T47D (cell line): ENCODE measurements at regions not wholly inside any gene's neighbourhood (a gene's known extent, or its start where the extent isn't known, plus 50 kb on each side); places are given as distances from the start of the nearest gene placed in this dataset.

Experiments used
- DNase-seq, 2 experiments: peaks; one replicate each; pipeline versions ENCODE4 v3.0.0 to v3.0.0-alpha.2; 2011 to 2012; ENCODE audit warnings: low read depth in 1 of 2, low spot score in 1 of 2
- JUND ChIP-seq: IDR thresholded peaks from 2 replicates; pipeline ENCODE4 v1.6.1; 2012; ENCODE audit warnings: low read depth
- in situ Hi-C: cut with HindIII; loops from 2 replicates; pipeline ENCODE4 v1.10.0; 2016; ENCODE audit warnings: low sequenced_read_pairs, low pct_unique_long_range_greater_than_20kb

GRCh38 chr16:51734220-51734619, 583.1 kb upstream of the SALL1 start:
- no peak for TF ChIP-seq JUND
- in situ Hi-C loops, result no loop called here
- DNase-seq, result no peak

- TF ChIP-seq JUND, result no peak
- in situ Hi-C loops, result no loop called here
- DNase-seq, result no peak
Observed at GRCh38 chr16:51733181-51733580, 582.1 kb upstream of the SALL1 start.

GRCh38 chr16:51731160-51731559, 580.1 kb upstream of the SALL1 start:
- no peak for TF ChIP-seq JUND
- DNase-seq, result no peak
- in situ Hi-C loops, result no loop called here

DNA sequence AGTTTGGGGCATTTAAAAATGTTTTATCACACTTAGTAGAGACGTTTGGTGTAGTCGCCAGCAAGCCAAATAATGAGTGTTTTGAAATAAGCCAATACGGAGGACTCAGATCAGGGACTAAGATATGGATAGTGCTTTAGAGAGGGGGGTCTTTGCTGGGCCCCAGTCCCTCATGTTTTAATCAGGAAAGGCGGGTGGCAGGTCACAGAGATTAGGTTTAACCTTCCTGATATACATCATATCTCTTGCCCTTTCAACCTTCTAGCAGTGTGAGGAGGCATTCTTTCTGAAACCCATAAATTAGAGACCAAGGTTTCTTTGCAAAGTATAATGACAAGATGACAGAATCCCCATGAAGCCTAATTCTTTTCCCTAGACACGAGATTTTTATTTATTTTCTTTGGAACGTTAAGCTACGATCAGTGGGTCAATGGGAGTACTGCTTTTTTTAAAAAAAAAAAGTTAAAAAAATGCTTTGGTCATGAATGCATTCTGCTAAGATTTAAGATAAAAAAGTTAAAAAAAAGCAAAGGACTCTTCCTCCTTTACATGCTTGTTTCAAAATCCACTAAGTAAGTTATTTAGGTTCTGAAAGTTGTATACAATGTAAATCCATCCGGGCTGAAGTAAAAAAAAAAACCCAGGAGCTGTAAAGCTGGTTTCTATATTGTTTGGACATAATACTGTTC, 572.1 kb upstream of the SALL1 start:
- no peak for DNase-seq
- no peak for TF ChIP-seq JUND
- in situ Hi-C loops, result no loop called here

DNA sequence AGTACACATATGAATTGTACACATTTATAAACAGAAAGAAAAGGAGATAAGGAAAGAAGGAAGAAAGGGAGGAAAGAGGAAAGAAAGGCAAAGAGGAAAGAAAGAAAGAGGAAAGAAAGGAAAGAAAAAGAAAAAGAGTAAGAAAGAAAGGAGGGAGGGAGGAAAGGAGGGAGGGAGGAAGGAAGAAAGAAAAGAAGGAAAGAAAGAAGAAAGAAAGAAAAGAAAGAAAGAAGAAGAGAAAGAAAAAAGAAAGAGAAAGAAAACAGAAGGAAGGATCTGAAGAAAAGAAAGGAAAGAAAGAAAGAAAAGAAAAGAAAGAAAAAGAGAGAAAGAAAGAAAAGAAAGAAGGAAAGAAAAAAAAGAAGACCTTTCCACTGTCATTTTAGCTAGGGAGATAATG, 571.4 kb upstream of the SALL1 start:
- no peak for DNase-seq
- TF ChIP-seq JUND, result no peak
- in situ Hi-C loops, result no loop called here

DNA sequence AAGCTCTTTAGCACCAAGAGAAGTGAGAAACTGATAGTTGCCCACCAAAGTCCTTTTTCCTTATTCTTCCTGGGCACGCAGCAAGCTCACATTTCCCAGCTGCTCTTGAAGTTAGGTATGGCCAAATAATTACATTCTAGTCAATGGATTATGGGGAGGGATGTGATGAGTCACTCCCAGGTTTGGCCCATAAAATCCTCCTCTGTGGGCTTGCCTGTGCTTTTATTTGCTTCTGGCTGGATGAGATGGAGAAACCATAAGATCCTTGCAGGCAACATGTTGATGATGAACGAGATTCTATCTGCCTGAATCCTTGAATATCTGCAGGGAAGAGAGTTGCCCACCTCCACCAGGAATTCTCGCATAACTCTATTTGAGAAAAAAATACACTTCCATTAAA, 568.3 kb upstream of the SALL1 start:
- in situ Hi-C loops, result no loop called here
- no peak for TF ChIP-seq JUND
- DNase-seq, result no peak

DNA sequence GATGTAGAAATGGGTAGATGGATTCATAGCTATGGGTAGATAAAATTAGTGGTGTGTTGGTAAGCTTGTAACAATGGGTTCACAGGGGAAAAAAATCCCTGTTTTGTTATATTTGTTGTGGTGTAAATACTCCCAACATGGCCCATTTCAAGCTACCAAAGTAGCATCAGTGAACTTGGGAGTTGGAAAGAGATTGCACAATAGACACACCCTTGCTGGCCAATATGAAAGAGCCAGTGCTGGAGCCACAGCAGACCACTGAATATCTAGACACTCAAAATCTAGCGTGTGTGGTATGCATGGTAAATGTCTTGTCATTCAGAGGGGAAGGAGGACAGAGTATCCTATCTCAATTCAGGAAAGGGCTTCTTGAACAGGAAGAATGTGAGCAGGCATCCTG, 565.1 kb upstream of the SALL1 start:
- in situ Hi-C loops, result no loop called here
- no peak for TF ChIP-seq JUND
- DNase-seq, result no peak

- no peak for DNase-seq
- in situ Hi-C loops, result no loop called here
- TF ChIP-seq JUND, result no peak
Observed at GRCh38 chr16:51713502-51713901, 562.4 kb upstream of the SALL1 start.

DNA sequence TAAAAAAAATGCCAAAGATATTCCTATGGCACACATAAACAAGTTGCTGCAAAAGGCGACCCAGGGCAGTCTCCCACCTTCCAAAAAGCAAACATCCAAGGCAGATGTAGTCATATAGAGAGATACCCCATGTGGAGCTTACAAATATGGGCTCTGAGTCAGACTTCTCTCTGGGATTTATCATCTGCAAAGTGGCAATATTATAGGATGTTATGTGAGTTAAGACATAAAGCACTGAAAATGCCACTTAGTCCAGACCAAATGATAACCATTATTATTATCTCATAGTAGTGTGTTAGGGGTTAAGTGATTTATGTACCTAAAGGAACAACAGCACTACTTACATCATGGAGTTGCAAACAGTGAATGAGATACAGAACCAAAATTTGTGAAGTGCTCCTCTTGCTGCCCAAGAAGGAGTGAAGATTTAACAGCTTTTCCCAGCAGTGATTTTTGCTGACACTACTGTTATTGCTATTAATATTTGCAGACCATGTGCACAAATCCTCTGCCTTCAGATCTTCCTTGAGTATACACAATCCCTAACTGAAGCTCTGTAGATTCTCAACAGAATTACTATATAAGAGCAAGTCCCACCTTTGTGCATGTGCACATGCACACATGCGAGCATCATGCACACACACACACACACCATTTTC, 560.0 kb upstream of the SALL1 start:
- in situ Hi-C loops, result no loop called here
- no peak for DNase-seq
- TF ChIP-seq JUND, result no peak

GRCh38 chr16:51710186-51710585, 559.1 kb upstream of the SALL1 start:
- in situ Hi-C loops, result no loop called here
- TF ChIP-seq JUND, result no peak
- DNase-seq, result no peak

GRCh38 chr16:51708861-51709260, 557.8 kb upstream of the SALL1 start:
- in situ Hi-C loops, result no loop called here
- no peak for DNase-seq
- no peak for TF ChIP-seq JUND

DNA sequence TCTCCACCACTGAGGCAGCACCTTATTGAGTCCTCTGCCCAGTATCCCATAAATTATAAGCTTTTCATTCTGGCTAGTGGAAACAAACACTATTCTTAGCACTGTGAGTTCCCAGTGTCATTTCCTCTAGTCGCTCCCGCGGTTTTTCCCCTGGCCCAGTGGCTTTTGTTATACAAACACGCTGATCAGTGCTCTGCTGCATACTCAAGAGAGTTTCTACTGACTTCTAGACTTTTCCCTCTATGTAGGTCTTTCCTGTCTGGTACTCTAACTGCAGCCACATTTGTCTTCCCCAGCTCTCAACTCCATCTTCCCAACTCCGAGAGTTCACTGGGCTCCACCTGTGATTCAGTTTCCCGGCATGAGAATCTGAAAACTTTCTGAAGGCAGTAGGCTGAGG, 556.6 kb upstream of the SALL1 start:
- in situ Hi-C loops, result no loop called here
- DNase-seq, result no peak
- TF ChIP-seq JUND, result no peak

- TF ChIP-seq JUND, result no peak
- in situ Hi-C loops, result no loop called here
- DNase-seq, result no peak
Observed at GRCh38 chr16:51705142-51705541, 554.1 kb upstream of the SALL1 start.

DNA sequence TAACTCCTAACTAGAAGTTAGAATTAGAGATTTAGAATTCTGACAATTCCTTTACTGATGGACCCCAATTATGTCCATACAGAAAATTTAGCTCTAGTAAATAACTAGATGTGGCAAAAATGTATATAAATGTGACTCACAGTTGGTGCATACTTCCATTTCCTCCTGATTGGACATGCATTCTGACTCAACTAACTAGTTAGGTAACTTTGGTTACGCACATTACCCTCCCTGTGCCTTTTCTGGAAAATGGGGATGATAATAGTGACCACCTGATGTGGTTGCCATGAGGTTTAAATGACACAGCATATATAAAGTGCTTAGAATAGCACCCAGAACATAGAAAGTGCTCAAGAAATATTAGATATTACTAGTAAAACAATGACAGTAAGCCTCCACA, 550.0 kb upstream of the SALL1 start:
- in situ Hi-C loops, result no loop called here
- TF ChIP-seq JUND, result no peak
- DNase-seq, result no peak
